SK-N-SH (cell line): ENCODE measurements at regions not wholly inside any gene's neighbourhood (a gene's known extent, or its start where the extent isn't known, plus 50 kb on each side); places are given as distances from the start of the nearest gene placed in this dataset.

Experiments
- CTCF ChIA-PET: fragments of 300-600, 350-600 bp; formaldehyde crosslinking; extraction: SDS; loops from one replicate; lab custom pipeline; 2021; lab: Yijun Ruan, JAX
- POLR2A ChIA-PET: fragments of 350-600 bp; sonication (Branson Sonifier 250); formaldehyde crosslinking; extraction: SDS; loops from one replicate; lab custom pipeline; 2020; ENCODE audit warnings: antibody characterized with exemption, inconsistent platforms; lab: Yijun Ruan, JAX
- DNase-seq: peaks from one replicate; pipeline ENCODE4 v3.0.0; 2012
- H2AFZ ChIP-seq: fragments of 200-600 bp; sonication (generic); 2 replicates; pipeline ENCODE4 v1.8.1; 2016; ENCODE audit warnings: antibody characterized with exemption, mild to moderate bottlenecking, low read depth
- H3F3A ChIP-seq: fragments of 200-600 bp; sonication (generic); replicated peaks from 2 replicates; pipeline ENCODE3; 2016; ENCODE audit warnings: antibody characterized with exemption, mild to moderate bottlenecking; ENCODE audit not compliant: insufficient read depth
- H3K27ac ChIP-seq, 2 experiments: fragments of 200-500 bp in 1 of 2; fragments of 200-600 bp in 1 of 2; sonication (Bioruptor generic) in 1 of 2; sonication (generic), shearing (Covaris generic) in 1 of 2; 2 replicates each; pipeline versions ENCODE4 v1.5.1 to v1.6.1; 2014 to 2016; ENCODE audit warnings: low read depth in 2 of 2, inconsistent platforms in 1 of 2, low read length in 1 of 2, mild to moderate bottlenecking in 1 of 2, mixed read lengths in 1 of 2
- H3K27me3 ChIP-seq: fragments of 200-600 bp; sonication (generic), shearing (Covaris generic); 2 replicates; pipeline ENCODE4 v1.6.1; 2016; ENCODE audit warnings: mixed run types; ENCODE audit not compliant: insufficient read depth
- H3K36me3 ChIP-seq, 2 experiments: fragments of 200-500 bp in 1 of 2; fragments of 200-600 bp in 1 of 2; sonication (Bioruptor generic) in 1 of 2; sonication (generic) in 1 of 2; replicated peaks in 1 of 2; 2 replicates each; pipeline versions ENCODE3 to v1.5.1; 2014 to 2016; ENCODE audit warnings: low read length in 1 of 2, mild to moderate bottlenecking in 1 of 2; ENCODE audit not compliant: insufficient read depth in 2 of 2, control insufficient read depth in 1 of 2
- H3K4me1 ChIP-seq, 2 experiments: fragments of 200-500 bp in 1 of 2; fragments of 200-600 bp in 1 of 2; sonication (Bioruptor generic) in 1 of 2; sonication (generic), shearing (Covaris generic) in 1 of 2; 2 replicates each; pipeline versions ENCODE4 v1.5.1 to v1.6.1; 2014 to 2016; ENCODE audit warnings: low read depth in 1 of 2, low read length in 1 of 2, mixed run types in 1 of 2; ENCODE audit not compliant: insufficient read depth in 2 of 2, control insufficient read depth in 1 of 2
- H3K4me2 ChIP-seq: fragments of 200-600 bp; sonication (generic), shearing (Covaris generic); 2 replicates; pipeline ENCODE4 v1.6.1; 2017; ENCODE audit warnings: mixed run types
- H3K4me3 ChIP-seq, 2 experiments: fragments of 200-500 bp in 1 of 2; fragments of 200-600 bp in 1 of 2; sonication (Bioruptor generic) in 1 of 2; sonication (generic), shearing (Covaris generic) in 1 of 2; 2 replicates each; pipeline versions ENCODE4 v1.5.1 to v1.8.1; 2014 to 2016; ENCODE audit warnings: low read depth in 2 of 2, inconsistent platforms in 1 of 2, low read length in 1 of 2, mild to moderate bottlenecking in 1 of 2, mixed read lengths in 1 of 2, moderate library complexity in 1 of 2
- H3K79me2 ChIP-seq: fragments of 200-600 bp; sonication (generic); 2 replicates; pipeline ENCODE4 v1.8.1; 2017; ENCODE audit warnings: mild to moderate bottlenecking; ENCODE audit not compliant: insufficient read depth
- H3K9ac ChIP-seq: fragments of 200-600 bp; sonication (generic); 2 replicates; pipeline ENCODE4 v1.6.1; 2017; ENCODE audit warnings: mixed run types
- H3K9me2 ChIP-seq: fragments of 200-600 bp; sonication (generic); 2 replicates; pipeline ENCODE4 v1.6.1; 2017; ENCODE audit warnings: mixed run types
- H3K9me3 ChIP-seq: fragments of 200-600 bp; sonication (generic); 2 replicates; pipeline ENCODE4 v1.6.1; 2017; ENCODE audit warnings: mixed run types, mild to moderate bottlenecking, moderate library complexity
- H4K20me1 ChIP-seq: fragments of 200-600 bp; sonication (generic); 2 replicates; pipeline ENCODE4 v1.6.1; 2017; ENCODE audit warnings: mild to moderate bottlenecking, mixed run types; ENCODE audit not compliant: insufficient read depth
- CHD2 ChIP-seq: fragments of 150-350 bp; IDR thresholded peaks from 2 replicates; pipeline ENCODE4 v1.6.1; 2018; ENCODE audit warnings: low read length; ENCODE audit not compliant: partially characterized antibody
- ELF1 ChIP-seq: IDR thresholded peaks from 2 replicates; pipeline ENCODE4 v1.4.0; 2012
- EP300 ChIP-seq, 2 experiments: IDR thresholded peaks; 2 replicates each; pipeline versions ENCODE4 v1.4.0 to v1.6.1; 2012; ENCODE audit warnings: borderline replicate concordance in 1 of 2, low read depth in 1 of 2, low read length in 1 of 2
- FOSL2 ChIP-seq: IDR thresholded peaks from 2 replicates; pipeline ENCODE4 v1.4.0; 2012; ENCODE audit warnings: low read depth, mild to moderate bottlenecking, moderate library complexity, borderline replicate concordance
- FOXJ3 ChIP-seq: sonication (generic); formaldehyde crosslinking; IDR thresholded peaks from 2 replicates; pipeline ENCODE4 v1.5.1; 2020; ENCODE audit warnings: mild to moderate bottlenecking, missing genetic modification reagents
- FOXM1 ChIP-seq: IDR thresholded peaks from 2 replicates; pipeline ENCODE4 v1.4.0; 2012; ENCODE audit warnings: low read depth, mild to moderate bottlenecking
- GATA2 ChIP-seq: sonication (generic); formaldehyde crosslinking; IDR thresholded peaks from 2 replicates; pipeline ENCODE4 v1.5.0; 2020; ENCODE audit warnings: mild to moderate bottlenecking, missing genetic modification reagents
- IRF3 ChIP-seq: fragments of 150-350 bp; IDR thresholded peaks from 2 replicates; pipeline ENCODE4 v1.6.1; 2016; ENCODE audit warnings: mild to moderate bottlenecking, low read depth, low read length
- JUND ChIP-seq: IDR thresholded peaks from 2 replicates; pipeline ENCODE4 v1.4.0; 2012
- MEF2A ChIP-seq: IDR thresholded peaks from 2 replicates; pipeline ENCODE4 v1.4.0; 2012; ENCODE audit warnings: low read depth, borderline replicate concordance
- MXI1 ChIP-seq: IDR thresholded peaks from 2 replicates; pipeline ENCODE4 v1.6.1; 2012; ENCODE audit warnings: mild to moderate bottlenecking, low read depth, low read length, improper control_type of control experiment
- NFIC ChIP-seq: IDR thresholded peaks from 2 replicates; pipeline ENCODE4 v1.4.0; 2012; ENCODE audit warnings: borderline replicate concordance
- NRF1 ChIP-seq: IDR thresholded peaks from 2 replicates; pipeline ENCODE4 v1.6.1; 2012; ENCODE audit warnings: low read depth, mild to moderate bottlenecking, low read length
- PBX3 ChIP-seq: IDR thresholded peaks from 2 replicates; pipeline ENCODE4; 2012
- POLR2AphosphoS5 ChIP-seq: IDR thresholded peaks from 2 replicates; pipeline ENCODE4 v1.6.1; 2012; ENCODE audit warnings: low read depth, low read length
- REST ChIP-seq: IDR thresholded peaks from 2 replicates; pipeline ENCODE4 v1.6.1; 2012; ENCODE audit warnings: mild to moderate bottlenecking, low read depth, low read length, moderate library complexity
- RFX5 ChIP-seq: IDR thresholded peaks from 2 replicates; pipeline ENCODE4 v1.6.1; 2012; ENCODE audit warnings: mild to moderate bottlenecking, improper control_type of control experiment, low read length
- RXRA ChIP-seq: IDR thresholded peaks from 2 replicates; pipeline ENCODE4 v1.4.0; 2012; ENCODE audit warnings: low read depth, mild to moderate bottlenecking, borderline replicate concordance
- TAF1 ChIP-seq: IDR thresholded peaks from 2 replicates; pipeline ENCODE4 v1.6.1; 2012; ENCODE audit warnings: low read depth, mild to moderate bottlenecking, low read length, moderate library complexity, borderline replicate concordance
- TCF12 ChIP-seq: IDR thresholded peaks from 2 replicates; pipeline ENCODE4 v1.4.0; 2012
- TEAD4 ChIP-seq: IDR thresholded peaks from 2 replicates; pipeline ENCODE4 v1.4.0; 2012; ENCODE audit warnings: mild to moderate bottlenecking, borderline replicate concordance; ENCODE audit not compliant: insufficient read depth
- USF1 ChIP-seq: IDR thresholded peaks from 2 replicates; pipeline ENCODE4 v1.4.0; 2012; ENCODE audit warnings: low read depth, borderline replicate concordance
- YY1 ChIP-seq: IDR thresholded peaks from 2 replicates; pipeline ENCODE4 v1.4.0; 2012; ENCODE audit warnings: low read depth, mild to moderate bottlenecking
- ZBTB33 ChIP-seq: IDR thresholded peaks from 2 replicates; pipeline ENCODE4 v1.4.0; 2012; ENCODE audit warnings: low read depth, borderline replicate concordance
- WGBS: methylation state at CpG from one replicate; pipeline ENCODE4 v1.1.6; 2017; ENCODE audit warnings: low lambda C conversion rate; 5-methylcytosine and 5-hydroxymethylcytosine counted together
- TF ChIP-seq, protein P1 (sequence below): IDR thresholded peaks from 2 replicates; pipeline ENCODE4 v1.4.0; 2012; ENCODE audit warnings: low read depth

DNA sequence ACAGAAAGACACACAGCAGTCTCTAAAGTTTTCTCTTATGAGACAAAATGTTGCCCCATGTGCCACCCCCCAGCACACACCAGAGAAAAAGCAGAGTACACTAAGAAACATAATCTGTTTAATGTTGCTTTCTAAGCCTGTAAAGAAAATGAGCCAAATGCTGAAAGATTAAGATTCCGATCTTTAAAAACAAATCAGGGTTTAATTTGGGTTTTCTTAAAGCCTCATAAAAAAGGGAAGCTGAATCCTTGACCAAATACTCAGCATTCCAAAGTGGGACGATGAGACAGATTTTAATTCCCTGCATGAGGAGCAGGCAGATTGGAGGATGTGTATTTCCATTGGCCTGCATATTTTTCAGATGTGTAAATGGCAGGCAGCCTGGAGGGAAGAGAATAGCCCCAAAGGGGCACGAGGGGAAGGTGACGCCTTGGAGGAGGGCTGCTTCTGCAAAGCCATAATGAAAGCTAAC is 118.4 kb downstream of the COPRS start:
- ChIA-PET CTCF (interaction anchor here (1.3 to 1.5 kb wide), 2 partner anchors 102 to 182 kb away, joined by 4 to 5 read pairs; no protein-coding TSS in a partner anchor), POLR2A (no interaction called here)
- Histone ChIP-seq H3K79me2 (no peaks in the 10 kb centered on the region), H3K9ac (peak overlapping the region; percentile 48), H3F3A (peaks cover 25% of the 10 kb centered on the region), H3K9me2 (no peaks in the 10 kb centered on the region), H2AFZ (no peak overlapping the region), H3K27me3 (no peaks in the 10 kb centered on the region), H3K4me2 (peak overlapping the region; percentile 40), H3K9me3 (no peaks in the 10 kb centered on the region), H3K4me3 (no peak overlapping the region), H3K27ac (peak overlapping the region; percentile 85 to 91; a peak in 3 of 4 replicates), H3K4me1 (peaks cover 8 to 43% of the 10 kb centered on the region in 2 experiments), H4K20me1 (no peaks in the 10 kb centered on the region), H3K36me3 (no peaks in the 10 kb centered on the region)
- WGBS = 15% methylated on average over 4 of the region's 4 CpGs
- 0 out of 2 replicates have a peak, but pooled peaks have one; percentile 56 for TF ChIP-seq ZBTB33
- no peak for TF ChIP-seq TAF1
- TF ChIP-seq MEF2A = no peak
- TF ChIP-seq FOXM1 = peak; percentile 61; the same call in 1 of the 2 replicates
- TF ChIP-seq EP300 (IDR thresholded peaks at IDR 0.05; ENCODE audit: borderline replicate concordance in 1 of 2, low read depth in 1 of 2, low read length in 1 of 2) = peak; percentile 65 to 92; a peak in 3 of 4 replicates
- TF ChIP-seq NFIC = peak; percentile 69
- no peak for TF ChIP-seq GATA2 (CRISPR knock-in tag)
- TF ChIP-seq POLR2AphosphoS5 = peak; percentile 78; the same call in 1 of the 2 replicates
- TF ChIP-seq, protein P1, sequence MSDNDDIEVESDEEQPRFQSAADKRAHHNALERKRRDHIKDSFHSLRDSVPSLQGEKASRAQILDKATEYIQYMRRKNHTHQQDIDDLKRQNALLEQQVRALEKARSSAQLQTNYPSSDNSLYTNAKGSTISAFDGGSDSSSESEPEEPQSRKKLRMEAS = peak; percentile 96
- TF ChIP-seq CHD2 = no peak
- TF ChIP-seq RXRA = peak; percentile 73; the same call in 1 of the 2 replicates
- TF ChIP-seq YY1 = 0 out of 2 replicates have a peak, but pooled peaks have one; percentile 39
- TF ChIP-seq FOSL2 = peak; percentile 58; the same call in 1 of the 2 replicates
- TF ChIP-seq PBX3 = peak; percentile 75
- no peak for TF ChIP-seq MXI1
- peak; percentile 89 for TF ChIP-seq TCF12
- TF ChIP-seq JUND = peak; percentile 73
- TF ChIP-seq IRF3 = no peak
- TF ChIP-seq ELF1 = no peak
- TF ChIP-seq FOXJ3 (CRISPR knock-in tag) = no peak
- TF ChIP-seq REST = 0 out of 2 replicates have a peak, but pooled peaks have one; percentile 9
- no peak for TF ChIP-seq NRF1
- peak; percentile 90 for TF ChIP-seq TEAD4
- TF ChIP-seq RFX5 = no peak
- TF ChIP-seq USF1 = no peak
- no peak for DNase-seq
